HCT116 (cell line): ENCODE measurements at regions not wholly inside any gene's neighbourhood (a gene's known extent, or its start where the extent isn't known, plus 50 kb on each side); places are given as distances from the start of the nearest gene placed in this dataset.

ENCODE experiments used
- CEBPB ChIP-seq: IDR thresholded peaks from 2 replicates; pipeline ENCODE4 v1.6.1; 2012; ENCODE audit warnings: low read depth
- EZH2phosphoT487 ChIP-seq: fragments of 200-600 bp; IDR thresholded peaks from 2 replicates; pipeline ENCODE4 v1.6.1; 2018; ENCODE audit warnings: antibody characterized with exemption, borderline replicate concordance
- POLR2A ChIP-seq: IDR thresholded peaks from 2 replicates; pipeline ENCODE4 v1.7.0; 2011; ENCODE audit warnings: borderline replicate concordance; ENCODE audit not compliant: insufficient read depth, insufficient read length; ENCODE audit errors: extremely low read depth
- RAD21 ChIP-seq: IDR thresholded peaks from 2 replicates; pipeline ENCODE4 v1.6.1; 2012; ENCODE audit warnings: low read depth, mild to moderate bottlenecking
- REST ChIP-seq: IDR thresholded peaks from 2 replicates; pipeline ENCODE4 v1.6.1; 2012; ENCODE audit warnings: low read depth
- SP1 ChIP-seq: IDR thresholded peaks from 2 replicates; pipeline ENCODE4 v1.6.1; 2012; ENCODE audit warnings: low read depth
- TF ChIP-seq, protein P1 (sequence below), 3 experiments: fragments of 200-600 bp in 1 of 3; sonication (generic) in 1 of 3; IDR thresholded peaks in 2 of 3; conservative IDR thresholded peaks in 1 of 3; 2 replicates each; pipeline ENCODE4 v1.5.1; 2012 to 2017; ENCODE audit warnings: low read depth in 2 of 3, low read length in 2 of 3, antibody characterized with exemption in 1 of 3, borderline replicate concordance in 1 of 3, control low read depth in 1 of 3, mild to moderate bottlenecking in 1 of 3, mixed read lengths in 1 of 3, mixed run types in 1 of 3, moderate library complexity in 1 of 3; ENCODE audit not compliant: insufficient read depth in 1 of 3

- TF ChIP-seq EZH2phosphoT487 (no peak), REST (no peak), RAD21 (no peak), POLR2A (no peak), SP1 (no peak), CEBPB (no peak)
- TF ChIP-seq, protein P1, sequence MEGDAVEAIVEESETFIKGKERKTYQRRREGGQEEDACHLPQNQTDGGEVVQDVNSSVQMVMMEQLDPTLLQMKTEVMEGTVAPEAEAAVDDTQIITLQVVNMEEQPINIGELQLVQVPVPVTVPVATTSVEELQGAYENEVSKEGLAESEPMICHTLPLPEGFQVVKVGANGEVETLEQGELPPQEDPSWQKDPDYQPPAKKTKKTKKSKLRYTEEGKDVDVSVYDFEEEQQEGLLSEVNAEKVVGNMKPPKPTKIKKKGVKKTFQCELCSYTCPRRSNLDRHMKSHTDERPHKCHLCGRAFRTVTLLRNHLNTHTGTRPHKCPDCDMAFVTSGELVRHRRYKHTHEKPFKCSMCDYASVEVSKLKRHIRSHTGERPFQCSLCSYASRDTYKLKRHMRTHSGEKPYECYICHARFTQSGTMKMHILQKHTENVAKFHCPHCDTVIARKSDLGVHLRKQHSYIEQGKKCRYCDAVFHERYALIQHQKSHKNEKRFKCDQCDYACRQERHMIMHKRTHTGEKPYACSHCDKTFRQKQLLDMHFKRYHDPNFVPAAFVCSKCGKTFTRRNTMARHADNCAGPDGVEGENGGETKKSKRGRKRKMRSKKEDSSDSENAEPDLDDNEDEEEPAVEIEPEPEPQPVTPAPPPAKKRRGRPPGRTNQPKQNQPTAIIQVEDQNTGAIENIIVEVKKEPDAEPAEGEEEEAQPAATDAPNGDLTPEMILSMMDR (IDR thresholded peaks at IDR 0.05 in 2 of 3, conservative IDR thresholded peaks at IDR 0.05 in 1 of 3; ENCODE audit: borderline replicate concordance in 1 of 3, insufficient read depth in 1 of 3, low read depth in 2 of 3, low read length in 2 of 3): no peak
Measured at GRCh38 chrX:68990948-68991347, 162.1 kb downstream of the EFNB1 start.
